HepG2 (cell line): ENCODE measurements at regions not wholly inside any gene's neighbourhood (a gene's known extent, or its start where the extent isn't known, plus 50 kb on each side); places are given as distances from the start of the nearest gene placed in this dataset.
A peak's percentile ranks its signal among the peaks of the same experiment; 100 is the strongest.

ENCODE experiments used
- CREB1 ChIP-seq, 2 experiments: fragments of 450-650 bp in 1 of 2; IDR thresholded peaks; 2 replicates each; pipeline ENCODE4 v1.6.1; 2016 to 2017; ENCODE audit warnings: control low read depth in 1 of 2, mild to moderate bottlenecking in 1 of 2, missing compliant biosample characterization in 1 of 2, missing genetic modification characterization in 1 of 2
- FOSL2 ChIP-seq: sonication (generic); formaldehyde crosslinking; IDR thresholded peaks from 2 replicates; pipeline ENCODE4 v1.4.0; 2020; ENCODE audit warnings: missing genetic modification reagents
- FOXJ3 ChIP-seq: sonication (generic); formaldehyde crosslinking; IDR thresholded peaks from 2 replicates; pipeline ENCODE4 v1.4.0; 2020; ENCODE audit warnings: missing genetic modification reagents, mild to moderate bottlenecking, borderline replicate concordance
- GATAD2A ChIP-seq: IDR thresholded peaks from 2 replicates; pipeline ENCODE4 v1.6.1; 2016
- HDAC2 ChIP-seq: sonication (generic); formaldehyde crosslinking; IDR thresholded peaks from 2 replicates; pipeline ENCODE4 v1.4.0; 2020; ENCODE audit warnings: missing genetic modification reagents
- HMG20A ChIP-seq: IDR thresholded peaks from 2 replicates; pipeline ENCODE4 v1.6.1; 2016; ENCODE audit warnings: borderline replicate concordance
- ISL2 ChIP-seq: sonication (generic); formaldehyde crosslinking; IDR thresholded peaks from 2 replicates; pipeline ENCODE4 v1.5.0; 2020; ENCODE audit warnings: missing genetic modification reagents
- JUN ChIP-seq: sonication (generic); formaldehyde crosslinking; IDR thresholded peaks from 2 replicates; pipeline ENCODE4 v1.4.0; 2020; ENCODE audit warnings: mild to moderate bottlenecking, missing genetic modification reagents
- MIXL1 ChIP-seq: IDR thresholded peaks from 2 replicates; pipeline ENCODE4 v1.6.1; 2016
- NCOA2 ChIP-seq: sonication (generic); formaldehyde crosslinking; IDR thresholded peaks from 2 replicates; pipeline ENCODE4 v1.8.0; 2022; ENCODE audit warnings: inconsistent platforms
- PAF1 ChIP-seq: IDR thresholded peaks from 2 replicates; pipeline ENCODE4 v1.6.1; 2016; ENCODE audit warnings: missing genetic modification reagents, missing compliant biosample characterization
- SIN3B ChIP-seq: fragments of 150-350 bp; IDR thresholded peaks from 2 replicates; pipeline ENCODE4 v1.6.1; 2014; ENCODE audit warnings: low read length
- SOX5 ChIP-seq: IDR thresholded peaks from 2 replicates; pipeline ENCODE4 v1.6.1; 2016; ENCODE audit warnings: borderline replicate concordance
- SP4 ChIP-seq: sonication (generic); formaldehyde crosslinking; IDR thresholded peaks from 2 replicates; pipeline ENCODE4 v1.8.1; 2023; ENCODE audit warnings: mild to moderate bottlenecking, missing genetic modification reagents
- TBX2 ChIP-seq: sonication (generic); formaldehyde crosslinking; IDR thresholded peaks from 2 replicates; pipeline ENCODE4 v1.5.0; 2020; ENCODE audit warnings: missing genetic modification reagents, mild to moderate bottlenecking, borderline replicate concordance
- TERF1 ChIP-seq: sonication (generic); formaldehyde crosslinking; IDR thresholded peaks from 2 replicates; pipeline ENCODE4 v1.8.0; 2022; ENCODE audit warnings: mild to moderate bottlenecking, missing genetic modification reagents, moderate library complexity
- ZNF280B ChIP-seq: sonication (generic); formaldehyde crosslinking; IDR thresholded peaks from 2 replicates; pipeline ENCODE4 v1.5.0; 2020; ENCODE audit warnings: missing genetic modification reagents, mild to moderate bottlenecking, borderline replicate concordance
- ZNF609 ChIP-seq: sonication (generic); formaldehyde crosslinking; IDR thresholded peaks from 2 replicates; pipeline ENCODE4 v1.4.0; 2020; ENCODE audit warnings: mild to moderate bottlenecking, missing genetic modification reagents, borderline replicate concordance
- ZSCAN20 ChIP-seq: sonication (generic); formaldehyde crosslinking; IDR thresholded peaks from 2 replicates; pipeline ENCODE4 v1.4.0; 2020; ENCODE audit warnings: missing genetic modification reagents, mild to moderate bottlenecking, borderline replicate concordance
- TF ChIP-seq, protein P1 (sequence below): sonication (generic); formaldehyde crosslinking; conservative IDR thresholded peaks from 2 replicates; pipeline ENCODE4 v1.4.0; 2020; ENCODE audit warnings: missing genetic modification reagents
- TF ChIP-seq, protein P2 (sequence below): sonication (generic); formaldehyde crosslinking; IDR thresholded peaks from 2 replicates; pipeline ENCODE4 v1.4.0; 2020; ENCODE audit warnings: mild to moderate bottlenecking, missing genetic modification reagents

GRCh38 chrX:121245763-121246162 lies 198.4 kb downstream of the GLUD2 start (continued):
- TF ChIP-seq ZNF280B (no peak), PAF1 (CRISPR knock-in tag) (no peak), GATAD2A (peak; percentile 77), CREB1 (IDR thresholded peaks at IDR 0.05) (no peak), CREB1 (CRISPR knock-in tag; IDR thresholded peaks at IDR 0.05) (peak; percentile 52; the same call in 1 of the 2 replicates), SOX5 (CRISPR knock-in tag) (peak; percentile 90), SP4 (no peak), SIN3B (no peak), FOXJ3 (CRISPR knock-in tag) (peak; percentile 27; the same call in 1 of the 2 replicates), FOSL2 (CRISPR knock-in tag) (peak; percentile 17; the same call in 1 of the 2 replicates), ZSCAN20 (CRISPR knock-in tag) (no peak), JUN (CRISPR knock-in tag) (no peak), ZNF609 (CRISPR knock-in tag) (peak; percentile 84), NCOA2 (CRISPR knock-in tag) (peak; percentile 87), MIXL1 (peak; percentile 91), TBX2 (CRISPR knock-in tag) (peak; percentile 59), HMG20A (peak; percentile 57; the same call in 1 of the 2 replicates), TERF1 (CRISPR knock-in tag) (no peak), HDAC2 (CRISPR knock-in tag) (peak; percentile 26; the same call in 1 of the 2 replicates), ISL2 (CRISPR knock-in tag) (peak; percentile 98)
- TF ChIP-seq, protein P1, sequence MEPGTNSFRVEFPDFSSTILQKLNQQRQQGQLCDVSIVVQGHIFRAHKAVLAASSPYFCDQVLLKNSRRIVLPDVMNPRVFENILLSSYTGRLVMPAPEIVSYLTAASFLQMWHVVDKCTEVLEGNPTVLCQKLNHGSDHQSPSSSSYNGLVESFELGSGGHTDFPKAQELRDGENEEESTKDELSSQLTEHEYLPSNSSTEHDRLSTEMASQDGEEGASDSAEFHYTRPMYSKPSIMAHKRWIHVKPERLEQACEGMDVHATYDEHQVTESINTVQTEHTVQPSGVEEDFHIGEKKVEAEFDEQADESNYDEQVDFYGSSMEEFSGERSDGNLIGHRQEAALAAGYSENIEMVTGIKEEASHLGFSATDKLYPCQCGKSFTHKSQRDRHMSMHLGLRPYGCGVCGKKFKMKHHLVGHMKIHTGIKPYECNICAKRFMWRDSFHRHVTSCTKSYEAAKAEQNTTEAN (CRISPR knock-in tag): peak; percentile 84
- TF ChIP-seq, protein P2, sequence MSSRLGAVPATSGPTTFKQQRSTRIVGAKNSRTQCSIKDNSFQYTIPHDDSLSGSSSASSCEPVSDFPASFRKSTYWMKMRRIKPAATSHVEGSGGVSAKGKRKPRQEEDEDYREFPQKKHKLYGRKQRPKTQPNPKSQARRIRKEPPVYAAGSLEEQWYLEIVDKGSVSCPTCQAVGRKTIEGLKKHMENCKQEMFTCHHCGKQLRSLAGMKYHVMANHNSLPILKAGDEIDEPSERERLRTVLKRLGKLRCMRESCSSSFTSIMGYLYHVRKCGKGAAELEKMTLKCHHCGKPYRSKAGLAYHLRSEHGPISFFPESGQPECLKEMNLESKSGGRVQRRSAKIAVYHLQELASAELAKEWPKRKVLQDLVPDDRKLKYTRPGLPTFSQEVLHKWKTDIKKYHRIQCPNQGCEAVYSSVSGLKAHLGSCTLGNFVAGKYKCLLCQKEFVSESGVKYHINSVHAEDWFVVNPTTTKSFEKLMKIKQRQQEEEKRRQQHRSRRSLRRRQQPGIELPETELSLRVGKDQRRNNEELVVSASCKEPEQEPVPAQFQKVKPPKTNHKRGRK (CRISPR knock-in tag): no peak
